ENCODE measurements at regions not wholly inside any gene's neighbourhood (a gene's known extent, or its start where the extent isn't known, plus 50 kb on each side); places are given as distances from the start of the nearest gene placed in this dataset.

DNA sequence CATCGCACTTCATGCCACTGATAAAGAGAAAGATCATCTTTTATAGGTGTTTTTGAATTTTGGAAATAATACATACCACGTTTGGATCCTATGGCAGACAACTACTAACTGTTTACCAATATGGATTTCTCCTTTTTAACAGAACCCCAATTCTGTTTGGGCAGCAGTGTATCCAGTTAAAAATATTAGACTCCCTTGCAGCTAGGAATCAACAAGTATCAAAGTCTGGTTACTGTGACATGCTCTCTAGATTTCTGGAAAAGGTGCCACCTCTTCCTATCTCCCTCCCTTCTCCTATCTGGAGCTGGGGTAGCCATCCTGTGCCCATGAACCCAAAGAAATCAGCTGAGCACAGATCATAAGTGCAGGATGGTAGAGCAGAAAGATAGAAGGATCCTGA lies 54.1 kb upstream of the DTNBP1 start:
- TF ChIP-seq, protein P1, sequence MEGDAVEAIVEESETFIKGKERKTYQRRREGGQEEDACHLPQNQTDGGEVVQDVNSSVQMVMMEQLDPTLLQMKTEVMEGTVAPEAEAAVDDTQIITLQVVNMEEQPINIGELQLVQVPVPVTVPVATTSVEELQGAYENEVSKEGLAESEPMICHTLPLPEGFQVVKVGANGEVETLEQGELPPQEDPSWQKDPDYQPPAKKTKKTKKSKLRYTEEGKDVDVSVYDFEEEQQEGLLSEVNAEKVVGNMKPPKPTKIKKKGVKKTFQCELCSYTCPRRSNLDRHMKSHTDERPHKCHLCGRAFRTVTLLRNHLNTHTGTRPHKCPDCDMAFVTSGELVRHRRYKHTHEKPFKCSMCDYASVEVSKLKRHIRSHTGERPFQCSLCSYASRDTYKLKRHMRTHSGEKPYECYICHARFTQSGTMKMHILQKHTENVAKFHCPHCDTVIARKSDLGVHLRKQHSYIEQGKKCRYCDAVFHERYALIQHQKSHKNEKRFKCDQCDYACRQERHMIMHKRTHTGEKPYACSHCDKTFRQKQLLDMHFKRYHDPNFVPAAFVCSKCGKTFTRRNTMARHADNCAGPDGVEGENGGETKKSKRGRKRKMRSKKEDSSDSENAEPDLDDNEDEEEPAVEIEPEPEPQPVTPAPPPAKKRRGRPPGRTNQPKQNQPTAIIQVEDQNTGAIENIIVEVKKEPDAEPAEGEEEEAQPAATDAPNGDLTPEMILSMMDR (IDR thresholded peaks at IDR 0.05) = no peak
- TF ChIP-seq POLR2AphosphoS5 (IDR thresholded peaks at IDR 0.05) (no peak), POLR2A (IDR thresholded peaks at IDR 0.05) (no peak)

Data from prostate gland (tissue), 2 donors.